Activated CD4-positive, alpha-beta T cell treated with anti-CD3 and anti-CD28 coated beads, Interleukin-2, amount 50 U/mL, for 16 hours (primary cell): ENCODE measurements at regions not wholly inside any gene's neighbourhood (a gene's known extent, or its start where the extent isn't known, plus 50 kb on each side); places are given as distances from the start of the nearest gene placed in this dataset.

ENCODE experiments used
- DNase-seq: peaks from one replicate; pipeline ENCODE4 v3.0.0-alpha.2; 2020

- no peak for DNase-seq
These were observed 834.0 kb downstream of the USP25 start for GRCh38 chr21:16563795-16564194.

- DNase-seq, result no peak
These were observed 838.5 kb downstream of the USP25 start for GRCh38 chr21:16568244-16568643.

GRCh38 chr21:16568661-16569060 is 838.9 kb downstream of the USP25 start:
- no peak for DNase-seq

- no peak for DNase-seq
These were observed 839.9 kb downstream of the USP25 start for GRCh38 chr21:16569679-16570078.

GRCh38 chr21:16570171-16570570 is 840.4 kb downstream of the USP25 start:
- DNase-seq, result no peak

GRCh38 chr21:16570856-16571255 is 841.1 kb downstream of the USP25 start:
- no peak for DNase-seq

GRCh38 chr21:16571594-16571993 is 841.8 kb downstream of the USP25 start:
- no peak for DNase-seq

- DNase-seq, result no peak
These were observed 842.2 kb downstream of the USP25 start for GRCh38 chr21:16572032-16572431.

GRCh38 chr21:16573578-16573977 is 843.8 kb downstream of the USP25 start:
- no peak for DNase-seq

- no peak for DNase-seq
These were observed 848.2 kb downstream of the USP25 start for GRCh38 chr21:16577975-16578374.

GRCh38 chr21:16578912-16579311 is 849.1 kb downstream of the USP25 start:
- DNase-seq, result no peak

- no peak for DNase-seq
These were observed 849.8 kb downstream of the USP25 start for GRCh38 chr21:16579538-16579937.

- no peak for DNase-seq
These were observed 850.9 kb downstream of the USP25 start for GRCh38 chr21:16580661-16581060.

- no peak for DNase-seq
These were observed 853.8 kb downstream of the USP25 start for GRCh38 chr21:16583556-16583955.

GRCh38 chr21:16584756-16585155 is 855.0 kb downstream of the USP25 start:
- DNase-seq, result no peak

- DNase-seq, result no peak
These were observed 856.1 kb downstream of the USP25 start for GRCh38 chr21:16585896-16586295.

GRCh38 chr21:16587141-16587581 is 857.4 kb downstream of the USP25 start:
- no peak for DNase-seq

- no peak for DNase-seq
These were observed 858.0 kb downstream of the USP25 start for GRCh38 chr21:16587681-16588375.

GRCh38 chr21:16588433-16588860 is 858.7 kb downstream of the USP25 start:
- no peak for DNase-seq

- DNase-seq, result no peak
These were observed 859.5 kb downstream of the USP25 start for GRCh38 chr21:16589006-16589898.

GRCh38 chr21:16590186-16590585 is 860.4 kb downstream of the USP25 start:
- DNase-seq, result no peak

GRCh38 chr21:16590641-16591292 is 861.0 kb downstream of the USP25 start:
- no peak for DNase-seq

GRCh38 chr21:16592381-16592780 is 862.6 kb downstream of the USP25 start:
- no peak for DNase-seq

GRCh38 chr21:16594191-16594590 is 864.4 kb downstream of the USP25 start:
- DNase-seq, result no peak
